Fibroblast of skin of right quadriceps (primary cell): ENCODE measurements at regions not wholly inside any gene's neighbourhood (a gene's known extent, or its start where the extent isn't known, plus 50 kb on each side); places are given as distances from the start of the nearest gene placed in this dataset.
A peak's percentile ranks its signal among the peaks of the same experiment; 100 is the strongest.
"Not testable (repeated sequence)": the region's sequence is repeated elsewhere in the genome, so short reads cannot be mapped to it uniquely, and the experiment has no call there.

Source experiments
- DNase-seq: peaks from one replicate; pipeline ENCODE4 v3.0.0-alpha.2; 2013

GRCh38 chr6:97697456-97697855 is 414.4 kb upstream of the MMS22L start:
- DNase-seq, result peak; percentile 73

- no peak for DNase-seq
These were observed 418.8 kb upstream of the MMS22L start for GRCh38 chr6:97701801-97702200.

GRCh38 chr6:97702248-97702647 is 419.2 kb upstream of the MMS22L start:
- DNase-seq, result peak; percentile 44

- DNase-seq, result no peak
These were observed 420.6 kb upstream of the MMS22L start for GRCh38 chr6:97703661-97704060.

- peak; percentile 6 for DNase-seq
These were observed 422.6 kb upstream of the MMS22L start for GRCh38 chr6:97705568-97705967.

GRCh38 chr6:97712751-97713150 is 429.7 kb upstream of the MMS22L start:
- DNase-seq, result no peak

- no peak for DNase-seq
These were observed 431.8 kb upstream of the MMS22L start for GRCh38 chr6:97714772-97715171.

GRCh38 chr6:97717086-97717485 is 434.1 kb upstream of the MMS22L start:
- DNase-seq, result no peak

- no peak for DNase-seq
These were observed 443.4 kb upstream of the MMS22L start for GRCh38 chr6:97726378-97726777.

- DNase-seq, result no peak
These were observed 449.0 kb upstream of the MMS22L start for GRCh38 chr6:97732045-97732444.

- DNase-seq, result no peak
These were observed 474.6 kb upstream of the MMS22L start for GRCh38 chr6:97757575-97757974.

GRCh38 chr6:97765461-97765860 is 482.4 kb upstream of the MMS22L start:
- DNase-seq, result peak; percentile 71

- no peak for DNase-seq
These were observed 488.4 kb upstream of the MMS22L start for GRCh38 chr6:97771372-97771771.

GRCh38 chr6:97775012-97775411 is 492.0 kb upstream of the MMS22L start:
- DNase-seq, result no peak

- no peak for DNase-seq
These were observed 495.4 kb upstream of the MMS22L start for GRCh38 chr6:97778290-97779038.

- DNase-seq, result not testable (repeated sequence)
These were observed 496.2 kb upstream of the MMS22L start for GRCh38 chr6:97779039-97779766.

GRCh38 chr6:97790926-97791590 is 508.0 kb upstream of the MMS22L start:
- no peak for DNase-seq

GRCh38 chr6:97805596-97805995 is 522.6 kb upstream of the MMS22L start:
- DNase-seq, result no peak

- no peak for DNase-seq
These were observed 529.9 kb upstream of the MMS22L start for GRCh38 chr6:97812940-97813339.

- DNase-seq, result no peak
These were observed 531.0 kb upstream of the MMS22L start for GRCh38 chr6:97813889-97814567.

- DNase-seq, result no peak
These were observed 532.3 kb upstream of the MMS22L start for GRCh38 chr6:97815301-97815812.

- no peak for DNase-seq
These were observed 533.5 kb upstream of the MMS22L start for GRCh38 chr6:97816526-97816925.

- DNase-seq, result no peak
These were observed 536.7 kb upstream of the MMS22L start for GRCh38 chr6:97819710-97820109.
